K562 (cell line): ENCODE measurements at regions not wholly inside any gene's neighbourhood (a gene's known extent, or its start where the extent isn't known, plus 50 kb on each side); places are given as distances from the start of the nearest gene placed in this dataset.

Source experiments
- ATAC-seq: fragments of 200-7000 bp; cut with Tn5 transposase; 3 replicates; pipeline ENCODE4 v1.9.1; 2020; ENCODE audit warnings: moderate library complexity
- BruUV-seq: library from RNA; stranded (reverse); fragments of 400-500 nt; replicated peaks from 2 replicates; lab custom pipeline; 2021; lab: Mats Ljungman, UMichigan
- CTCF ChIA-PET: fragments of 300-600 bp; formaldehyde crosslinking; extraction: SDS; loops from one replicate; lab custom pipeline; 2021; ENCODE audit warnings: low intra/inter-chr PET ratio; lab: Yijun Ruan, JAX
- POLR2A ChIA-PET: fragments of 300-600, 350-650 bp; sonication (Branson Sonifier 250); formaldehyde crosslinking; extraction: SDS; loops from one replicate; lab custom pipeline; 2021; ENCODE audit warnings: antibody characterized with exemption, inconsistent platforms; lab: Yijun Ruan, JAX
- DNase-seq, 4 experiments: peaks; one replicate each; pipeline versions ENCODE4 v3.0.0 to v3.0.0-alpha.2; 2011 to 2018; ENCODE audit warnings: low spot score in 3 of 4, mixed read lengths in 3 of 4; ENCODE audit errors: extremely low read depth in 1 of 4
- FAIRE-seq: peaks from 2 replicates; lab custom pipeline; 2011; peaks lifted over from hg19 to GRCh38; lab: Jason Lieb, UNC
- H2AFZ ChIP-seq: 2 replicates; pipeline ENCODE4 v1.6.0; 2011; ENCODE audit warnings: low read depth, low read length, control low read depth, inconsistent platforms
- H3K27ac ChIP-seq: fragments of 200-600 bp; 3 replicates; pipeline ENCODE4 v1.8.0; 2011; ENCODE audit warnings: low read depth, mild to moderate bottlenecking, control low read depth, inconsistent platforms, low read length, moderate library complexity, mixed read lengths; ENCODE audit errors: extremely low read depth
- H3K27me3 ChIP-seq, 2 experiments: fragments of 300-600 bp in 1 of 2; 2 replicates in 1 of 2; 3 replicates in 1 of 2; pipeline versions ENCODE4 v1.6.0 to v1.8.0; 2011; ENCODE audit warnings: inconsistent platforms in 2 of 2, low read length in 2 of 2, mild to moderate bottlenecking in 1 of 2, mixed read lengths in 1 of 2, moderate library complexity in 1 of 2; ENCODE audit not compliant: control insufficient read depth in 2 of 2, insufficient read depth in 2 of 2
- H3K36me3 ChIP-seq: fragments of 300-600 bp; 3 replicates; pipeline ENCODE4 v1.8.0; 2011; ENCODE audit warnings: mild to moderate bottlenecking, low read length, inconsistent platforms; ENCODE audit not compliant: control insufficient read depth, insufficient read depth
- H3K4me1 ChIP-seq, 2 experiments: fragments of 200-600 bp in 1 of 2; replicated peaks in 1 of 2; 2 replicates in 1 of 2; 3 replicates in 1 of 2; pipeline versions ENCODE4 v1.5.1 to v1.8.0; 2011; ENCODE audit warnings: inconsistent platforms in 2 of 2, low read length in 2 of 2, mild to moderate bottlenecking in 1 of 2, mixed read lengths in 1 of 2, moderate library complexity in 1 of 2; ENCODE audit not compliant: control insufficient read depth in 2 of 2, insufficient read depth in 2 of 2
- H3K4me2 ChIP-seq: 2 replicates; pipeline ENCODE4 v1.6.1; 2011; ENCODE audit warnings: low read length, control low read depth, inconsistent platforms, mixed read lengths; ENCODE audit not compliant: insufficient read depth
- H3K4me3 ChIP-seq: fragments of 200-600 bp; sonication (generic), shearing (Covaris generic); 2 replicates; pipeline ENCODE4 v1.5.1; 2016; ENCODE audit warnings: control low read depth, inconsistent platforms
- H3K79me2 ChIP-seq: fragments of 200-600 bp; 3 replicates; pipeline ENCODE4 v1.8.0; 2011; ENCODE audit warnings: low read length, inconsistent platforms; ENCODE audit not compliant: control insufficient read depth, insufficient read depth
- H3K9ac ChIP-seq, 2 experiments: 2 replicates each; pipeline versions ENCODE4 v1.6.0 to v1.6.1; 2011; ENCODE audit warnings: low read depth in 2 of 2, low read length in 2 of 2, control low read depth in 1 of 2, inconsistent platforms in 1 of 2, mild to moderate bottlenecking in 1 of 2, mixed read lengths in 1 of 2; ENCODE audit not compliant: insufficient read depth in 1 of 2
- H3K9me1 ChIP-seq: one replicate; pipeline ENCODE4 v1.6.0; 2011; ENCODE audit warnings: inconsistent platforms, mild to moderate bottlenecking, low read length, moderate library complexity; ENCODE audit not compliant: control insufficient read depth, insufficient read depth
- H3K9me3 ChIP-seq: replicated peaks from 2 replicates; pipeline ENCODE4 v1.5.1; 2011; ENCODE audit warnings: low read depth, low read length, inconsistent platforms; ENCODE audit not compliant: control insufficient read depth, insufficient read depth
- H4K20me1 ChIP-seq: replicated peaks from 2 replicates; pipeline ENCODE4 v1.6.1; 2011; ENCODE audit warnings: low read length, inconsistent platforms, mixed read lengths; ENCODE audit not compliant: control insufficient read depth, insufficient read depth
- BHLHE40 ChIP-seq: IDR thresholded peaks from 2 replicates; pipeline ENCODE4 v1.6.1; 2011; ENCODE audit warnings: low read length, improper control_type of control experiment
- CBFB ChIP-seq: sonication (generic); formaldehyde crosslinking; IDR thresholded peaks from 2 replicates; pipeline ENCODE4 v1.4.0; 2020; ENCODE audit warnings: mild to moderate bottlenecking, missing genetic modification reagents
- CCAR2 ChIP-seq: fragments of 200-400 bp; formaldehyde crosslinking; IDR thresholded peaks from 2 replicates; pipeline ENCODE4 v1.6.1; 2017; ENCODE audit warnings: mild to moderate bottlenecking, low read depth, low read length
- GTF2E2 ChIP-seq: fragments of 200-800 bp; sonication (Bioruptor generic); IDR thresholded peaks from 2 replicates; pipeline ENCODE4 v1.6.1; 2016; ENCODE audit warnings: missing genetic modification characterization, missing compliant biosample characterization
- NCOR1 ChIP-seq: fragments of 450-650 bp; IDR thresholded peaks from 2 replicates; pipeline ENCODE4 v1.6.1; 2016; ENCODE audit warnings: mild to moderate bottlenecking, moderate library complexity
- PHTF2 ChIP-seq: fragments of 250-450 bp; sonication (Bioruptor Pico); IDR thresholded peaks from 2 replicates; pipeline ENCODE4 v1.5.0; 2021; ENCODE audit warnings: mild to moderate bottlenecking
- SAP30 ChIP-seq: fragments of 200-600 bp; sonication (generic); IDR thresholded peaks from 2 replicates; pipeline ENCODE4 v1.6.1; 2012; ENCODE audit warnings: borderline replicate concordance, low read depth, mild to moderate bottlenecking, moderate library complexity, low read length, control low read depth, inconsistent platforms; ENCODE audit not compliant: insufficient read depth, poor library complexity, severe bottlenecking
- SMAD1 ChIP-seq: fragments of 150-350 bp; IDR thresholded peaks from 2 replicates; pipeline ENCODE4 v1.6.1; 2014; ENCODE audit warnings: low read length, low read depth; ENCODE audit not compliant: partially characterized antibody
- TOE1 ChIP-seq, 2 experiments: fragments of 450-650 bp in 1 of 2; sonication (generic) in 1 of 2; formaldehyde crosslinking in 1 of 2; IDR thresholded peaks; 2 replicates each; pipeline versions ENCODE4 v1.7.1 to v1.8.0; 2016 to 2022; ENCODE audit warnings: borderline replicate concordance in 2 of 2, mild to moderate bottlenecking in 2 of 2, antibody characterized with exemption in 1 of 2, inconsistent platforms in 1 of 2, low read depth in 1 of 2, missing genetic modification reagents in 1 of 2, moderate library complexity in 1 of 2
- ZBTB5 ChIP-seq: fragments of 450-650 bp; IDR thresholded peaks from 2 replicates; pipeline ENCODE4 v1.6.1; 2017; ENCODE audit warnings: antibody characterized with exemption
- ZNF165 ChIP-seq: fragments of 250-450 bp; sonication (Bioruptor Pico); IDR thresholded peaks from 2 replicates; pipeline ENCODE4 v1.4.0; 2020; ENCODE audit warnings: borderline replicate concordance
- WGBS: fragments of 100-300 bp; shearing (Covaris generic); methylation state at CpG from one replicate; pipeline ENCODE4 v1.1.6; 2016; ENCODE audit warnings: low coverage, mixed read lengths; ENCODE audit not compliant: insufficient coverage; ENCODE audit errors: missing lambda C conversion rate; 5-methylcytosine and 5-hydroxymethylcytosine counted together
- in situ Hi-C: fragments of 300-500 bp; cut with MboI; formaldehyde crosslinking; loops from 4 replicates; pipeline ENCODE4 v1.15.0; 2018; ENCODE audit warnings: inconsistent platforms, mixed read lengths
- intact Hi-C: fragments of 100-400 bp; cut with micrococcal nuclease; formaldehyde crosslinking; loops from 2 replicates; pipeline ENCODE4 v1.14.2; 2022

GRCh38 chr6:82785206-82785605, 280.4 kb downstream of the UBE3D start:
- POLR2A ChIA-PET: no interaction called here
- 0% methylated on average over 2 of the region's 2 CpGs for WGBS
- CTCF ChIA-PET: no interaction called here
- ATAC-seq: no peak
- intact Hi-C loops (no loop called here), in situ Hi-C loops (loop anchor here (10.0 kb wide), 1 partner anchor 1290 kb away; no protein-coding TSS in a partner anchor)
- no TSS peak for BruUV-seq
- Histone ChIP-seq H4K20me1 (no peaks in the 10 kb centered on the region), H3K4me3 (no peak overlapping the region), H3K9me3 (no peaks in the 10 kb centered on the region), H3K9me1 (no peaks in the 10 kb centered on the region), H3K4me1 (no peaks in the 10 kb centered on the region), H3K9ac (no peak overlapping the region; a peak in 1 of 4 replicates), H3K27me3 (no peaks in the 10 kb centered on the region), H2AFZ (no peak overlapping the region), H3K36me3 (no peaks in the 10 kb centered on the region), H3K27ac (no peak overlapping the region), H3K79me2 (no peaks in the 10 kb centered on the region), H3K4me2 (no peak overlapping the region)
- TF ChIP-seq ZBTB5: no peak
- TF ChIP-seq CCAR2: no peak
- no peak for TF ChIP-seq NCOR1
- no peak for TF ChIP-seq ZNF165 (CRISPR knock-in tag)
- no peak for TF ChIP-seq SMAD1
- TF ChIP-seq TOE1 (IDR thresholded peaks at IDR 0.05; ENCODE audit: borderline replicate concordance): no peak
- no peak for TF ChIP-seq TOE1 (CRISPR knock-in tag; IDR thresholded peaks at IDR 0.05; ENCODE audit: borderline replicate concordance, low read depth)
- no peak for TF ChIP-seq PHTF2 (CRISPR knock-in tag)
- no peak for TF ChIP-seq CBFB (CRISPR knock-in tag)
- TF ChIP-seq SAP30: no peak
- TF ChIP-seq BHLHE40: no peak
- no peak for TF ChIP-seq GTF2E2 (tag)
- FAIRE-seq: no peak
- DNase-seq: no peak
